ENCODE measurements at regions not wholly inside any gene's neighbourhood (a gene's known extent, or its start where the extent isn't known, plus 50 kb on each side); places are given as distances from the start of the nearest gene placed in this dataset.
"Not testable (repeated sequence)": the region's sequence is repeated elsewhere in the genome, so short reads cannot be mapped to it uniquely, and the experiment has no call there.

DNA sequence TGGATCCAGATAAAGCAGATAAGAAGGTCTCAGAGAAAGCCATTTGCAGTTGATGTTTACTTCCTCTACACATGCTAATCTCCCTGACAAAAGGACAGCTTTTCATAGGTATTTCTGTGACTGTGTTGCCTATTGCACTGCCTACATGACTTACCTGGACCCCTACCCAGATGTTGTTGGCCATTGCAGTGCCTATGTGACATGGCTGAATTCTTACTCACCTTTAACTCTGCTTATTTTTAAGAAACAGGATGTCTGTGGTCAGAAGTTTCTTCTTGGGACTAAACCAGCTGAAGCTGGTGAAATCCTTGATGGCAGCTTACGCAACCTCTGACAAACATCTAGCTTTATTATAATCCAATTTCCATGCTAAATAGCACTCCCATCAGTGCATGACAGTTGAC lies 50.7 kb downstream of the PPIAL4D start:
- peak overlapping the region in 1 of 5 donors; percentile 32 for H3K4me3 Mint-ChIP-seq
- H3K27ac Mint-ChIP-seq, result peak overlapping the region in 1 of 6 donors; percentile 39
- DNase-seq, result peak in 2 of 3 donors; percentile 3 to 9

DNA sequence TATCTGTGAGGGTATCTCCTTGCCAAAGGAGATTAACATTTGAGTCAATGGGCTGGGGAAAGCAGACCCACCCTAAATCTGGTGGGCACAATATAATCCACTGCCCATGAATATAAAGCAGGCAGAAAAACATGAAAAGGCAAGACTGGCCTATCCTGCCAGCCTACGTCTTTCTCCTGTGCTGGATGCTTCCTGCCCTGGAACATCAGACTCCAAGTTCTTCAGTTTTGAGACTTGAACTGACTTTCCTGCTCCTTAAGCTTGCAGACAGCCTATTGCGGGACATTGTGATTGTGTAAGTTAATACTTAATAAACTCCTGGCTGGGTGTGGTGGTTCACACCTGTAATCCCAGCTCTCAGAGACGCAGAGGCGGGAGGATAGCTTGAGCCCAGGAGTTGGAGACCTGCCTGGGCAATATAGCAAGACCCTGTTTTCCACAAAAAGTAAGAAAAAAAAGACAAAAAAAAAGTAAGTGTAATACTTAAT lies 52.4 kb downstream of the PPIAL4D start:
- H3K4me1 Mint-ChIP-seq, result peaks cover 8 to 19% of the 10 kb centered on the region in 2 donors
- peak overlapping the region in 5 of 6 donors; percentile 58 to 82 (median 68) for H3K27ac Mint-ChIP-seq
- DNase-seq; H3K36me3 Mint-ChIP-seq; H3K9me3 Mint-ChIP-seq; H3K27me3 Mint-ChIP-seq (ENCODE audit: low read depth in 3 of 3): not testable (repeated sequence)
- peak overlapping the region in 3 of 5 donors; percentile 6 to 36 (median 29) for H3K4me3 Mint-ChIP-seq

More for the DNA sequence above, 50.7 kb downstream of the PPIAL4D start:
- H3K9me3 Mint-ChIP-seq; H3K27me3 Mint-ChIP-seq (ENCODE audit: low read depth in 3 of 3); H3K36me3 Mint-ChIP-seq: not testable (repeated sequence)
- peaks cover 8 to 19% of the 10 kb centered on the region in 2 donors for H3K4me1 Mint-ChIP-seq

DNA sequence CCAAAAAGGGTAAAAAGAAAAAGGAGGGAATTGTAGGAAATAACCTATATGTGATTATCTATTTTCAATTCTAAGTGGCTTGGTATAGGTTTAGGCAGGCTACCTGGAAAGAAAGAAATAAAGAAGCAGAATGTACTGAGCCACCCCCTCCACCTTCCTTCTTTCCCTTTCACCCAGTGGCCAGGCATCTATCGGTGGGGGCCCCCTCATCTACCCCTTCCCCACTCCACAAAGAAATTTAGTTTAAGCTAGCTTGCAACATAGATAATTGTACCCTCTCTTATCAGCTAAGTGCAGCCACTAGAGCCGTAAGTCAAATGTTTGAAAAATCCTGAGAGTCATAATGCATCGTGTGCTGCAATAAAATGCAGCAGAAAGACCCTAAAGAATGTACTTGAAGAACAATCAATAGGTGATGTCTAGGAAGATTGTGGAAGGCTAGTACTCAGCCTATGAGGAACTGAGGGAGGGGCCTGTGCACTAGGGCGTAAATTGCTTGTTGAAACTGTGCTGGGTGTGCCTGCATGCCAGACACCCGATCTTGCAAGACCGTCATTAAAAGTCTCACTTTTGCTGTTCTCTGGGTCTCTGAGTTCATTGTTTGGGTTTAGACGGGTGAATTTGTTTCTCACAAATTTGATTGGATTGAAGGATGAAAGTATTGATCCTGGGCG lies 53.0 kb downstream of the PPIAL4D start:
- not testable (repeated sequence) for DNase-seq; H3K27me3 Mint-ChIP-seq (ENCODE audit: low read depth in 3 of 3); H3K9me3 Mint-ChIP-seq; H3K36me3 Mint-ChIP-seq
- Mint-ChIP-seq H3K27ac (peak overlapping the region in 5 of 6 donors; percentile 58 to 82 (median 68)), H3K4me3 (peak overlapping the region in 3 of 5 donors; percentile 6 to 36 (median 29)), H3K4me1 (peaks cover 8 to 18% of the 10 kb centered on the region in 2 donors)

DNA sequence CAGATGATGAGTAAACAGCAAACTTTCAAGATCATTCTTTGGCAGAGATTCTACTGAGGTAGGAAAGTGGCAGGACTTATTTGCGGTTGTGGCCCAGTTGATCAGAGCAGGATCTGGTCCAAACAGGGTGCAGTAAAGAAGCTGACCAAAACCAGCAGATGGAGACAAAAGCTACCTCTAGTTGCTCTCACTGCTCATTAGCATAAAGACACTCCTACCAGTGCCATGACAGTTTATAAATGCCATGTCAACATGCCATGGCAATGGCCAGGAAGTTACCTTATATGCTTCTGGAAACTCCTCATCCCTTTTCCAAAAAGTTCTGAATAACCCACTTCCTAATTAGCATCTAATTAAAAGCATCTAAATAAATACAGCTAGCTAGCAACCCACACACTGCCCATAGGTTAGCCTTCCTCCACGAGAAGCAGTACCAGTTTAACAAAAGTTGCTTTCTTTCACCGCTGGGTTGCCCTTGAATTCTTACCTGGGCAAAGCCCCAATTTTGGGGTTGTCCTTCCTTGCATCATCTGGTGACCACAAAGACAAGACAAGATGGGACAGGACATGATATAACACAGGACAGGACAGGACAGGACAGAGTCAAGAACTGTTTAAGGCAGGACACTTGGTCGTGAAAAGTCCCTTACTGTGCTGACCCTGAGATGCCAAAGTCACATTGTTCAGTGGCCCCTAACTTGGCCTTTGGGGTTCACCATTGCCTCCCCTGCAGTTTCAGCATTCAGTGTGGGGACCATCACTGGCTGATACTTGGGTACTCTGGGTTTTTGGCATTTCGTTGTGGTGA lies 59.2 kb downstream of the PPIAL4D start:
- H3K4me1 Mint-ChIP-seq; H3K27me3 Mint-ChIP-seq (ENCODE audit: low read depth in 3 of 3); H3K9me3 Mint-ChIP-seq; H3K36me3 Mint-ChIP-seq; H3K4me3 Mint-ChIP-seq: not testable (repeated sequence)
- DNase-seq, result peak; percentile 13 to 20 (median 14)
- peak overlapping the region in 3 of 6 donors; percentile 57 to 75 (median 65) for H3K27ac Mint-ChIP-seq

DNA sequence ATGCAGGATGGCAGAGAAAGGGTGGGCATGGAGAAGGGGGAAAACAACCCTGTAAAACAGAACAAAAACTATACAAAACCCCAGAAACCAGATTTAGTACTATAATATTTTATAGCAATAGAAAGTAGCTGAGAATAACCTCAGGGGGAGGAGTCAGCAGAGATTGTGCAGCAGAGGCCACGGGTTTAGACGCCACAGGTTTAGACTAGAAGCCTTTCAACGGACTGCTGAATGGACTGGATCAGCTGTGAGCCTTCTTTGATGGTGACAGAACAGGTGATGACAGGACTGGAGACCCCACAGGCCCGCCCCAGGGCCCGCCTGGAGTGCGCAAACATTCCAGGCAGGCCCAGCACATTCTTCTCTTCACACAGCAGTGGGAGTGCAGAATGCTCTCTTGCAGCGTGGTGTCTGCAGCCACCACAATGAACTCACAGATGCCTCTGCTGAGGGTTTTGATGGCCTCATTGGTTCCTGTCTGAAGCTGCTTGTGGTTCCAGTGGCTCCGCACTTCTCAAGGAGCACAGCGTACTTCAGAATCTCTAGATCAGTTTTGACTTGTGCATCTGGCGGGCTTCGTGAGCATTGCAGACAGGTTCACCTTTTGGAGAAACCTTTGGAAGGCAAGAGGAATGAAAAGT lies 65.6 kb downstream of the PPIAL4D start:
- H3K9me3 Mint-ChIP-seq; H3K36me3 Mint-ChIP-seq; H3K4me3 Mint-ChIP-seq; H3K27ac Mint-ChIP-seq; H3K4me1 Mint-ChIP-seq; H3K27me3 Mint-ChIP-seq (ENCODE audit: low read depth in 3 of 3): not testable (repeated sequence)
- DNase-seq, result peak; percentile 44 to 60 (median 57)

DNA sequence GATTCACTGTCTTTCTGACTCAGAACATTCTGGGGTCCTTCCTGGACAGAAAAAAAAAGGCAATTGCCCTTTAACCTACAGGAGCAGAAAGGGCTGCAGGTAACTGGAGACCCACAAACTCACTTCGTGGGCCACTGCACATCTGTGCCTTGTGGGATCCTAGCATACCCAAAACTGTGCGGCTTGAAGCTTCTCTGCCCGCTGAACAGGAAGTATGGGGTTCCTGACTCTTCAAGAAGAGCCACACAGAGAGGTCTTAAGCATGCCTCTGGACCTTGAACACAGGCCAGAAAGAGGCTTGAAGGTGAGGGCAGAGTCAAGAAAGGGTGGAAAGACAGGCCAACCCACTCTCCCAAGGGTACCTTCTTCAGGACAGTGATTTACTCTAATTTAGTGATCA lies 67.6 kb downstream of the PPIAL4D start:
- not testable (repeated sequence) for H3K27me3 Mint-ChIP-seq (ENCODE audit: low read depth in 3 of 3); H3K27ac Mint-ChIP-seq; H3K4me3 Mint-ChIP-seq; H3K4me1 Mint-ChIP-seq; H3K9me3 Mint-ChIP-seq; DNase-seq; H3K36me3 Mint-ChIP-seq

DNA sequence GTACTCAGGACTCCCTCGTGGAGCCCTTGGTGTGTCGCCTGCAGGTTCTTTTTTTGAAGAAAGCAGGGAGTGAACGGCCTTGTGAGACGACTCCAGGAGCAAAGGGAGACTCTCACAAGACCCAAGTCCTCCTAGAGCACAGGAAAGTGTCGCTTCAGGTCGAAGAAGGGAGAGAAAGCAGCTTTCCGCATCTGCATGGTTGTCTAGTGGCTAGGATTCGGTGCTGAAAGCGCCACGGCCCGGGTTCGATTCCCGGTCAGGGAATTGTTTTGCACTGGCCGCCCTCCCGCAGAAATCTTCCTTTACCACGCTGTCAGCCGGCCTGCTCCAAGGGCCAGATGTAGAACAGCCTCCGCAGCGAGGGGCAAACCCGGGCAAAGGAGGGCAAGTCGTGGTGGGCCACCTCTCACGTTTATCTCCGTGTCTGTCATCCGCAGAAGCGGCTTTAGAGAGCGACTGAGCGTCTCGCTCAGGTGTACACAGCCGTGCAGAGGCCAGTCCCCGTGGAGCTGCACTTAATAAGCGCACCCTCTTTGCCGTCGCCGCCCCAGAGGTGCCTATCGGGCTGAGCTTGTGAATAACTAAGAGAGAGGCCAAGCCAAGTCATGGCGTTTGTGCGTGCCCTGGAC lies 72.6 kb downstream of the FAM72D start:
- not testable (repeated sequence) for H3K4me1 Mint-ChIP-seq; H3K27ac Mint-ChIP-seq; H3K4me3 Mint-ChIP-seq; H3K36me3 Mint-ChIP-seq; DNase-seq; H3K9me3 Mint-ChIP-seq; H3K27me3 Mint-ChIP-seq (ENCODE audit: low read depth in 3 of 3)

DNA sequence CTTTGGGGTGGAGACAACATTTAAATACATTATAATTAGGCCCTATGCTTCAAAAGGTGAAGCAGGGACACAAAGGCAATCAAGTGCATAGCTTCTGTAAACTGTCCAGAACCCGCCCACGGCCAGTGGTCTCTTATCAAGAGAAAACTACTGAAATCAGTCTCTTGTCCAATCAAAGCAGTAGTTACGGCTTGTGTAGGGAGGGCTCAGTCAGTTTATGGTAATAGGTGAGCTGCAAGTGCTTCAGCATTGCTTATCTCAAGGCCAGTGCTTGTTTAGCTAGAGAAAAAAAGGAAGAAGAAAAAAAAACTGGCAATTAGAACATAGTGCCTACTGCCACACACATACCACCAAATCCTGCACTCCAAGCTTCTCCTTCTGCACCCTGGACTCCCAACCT lies 68.6 kb downstream of the FAM72D start:
- H3K9me3 Mint-ChIP-seq; H3K36me3 Mint-ChIP-seq; H3K4me1 Mint-ChIP-seq; H3K27me3 Mint-ChIP-seq (ENCODE audit: low read depth in 3 of 3); H3K4me3 Mint-ChIP-seq; DNase-seq; H3K27ac Mint-ChIP-seq: not testable (repeated sequence)
